ENCODE measurements at regions not wholly inside any gene's neighbourhood (a gene's known extent, or its start where the extent isn't known, plus 50 kb on each side); places are given as distances from the start of the nearest gene placed in this dataset.

GRCh38 chr11:38345286-38345685, 1747.2 kb upstream of the RAG2 start:
- TF ChIP-seq POLR2A (IDR thresholded peaks at IDR 0.05; ENCODE audit: low read depth, low read length) = no peak
- TF ChIP-seq POLR2AphosphoS5 (IDR thresholded peaks at IDR 0.05; ENCODE audit: low read depth, low read length) = no peak
